ENCODE measurements at regions not wholly inside any gene's neighbourhood (a gene's known extent, or its start where the extent isn't known, plus 50 kb on each side); places are given as distances from the start of the nearest gene placed in this dataset.

DNA sequence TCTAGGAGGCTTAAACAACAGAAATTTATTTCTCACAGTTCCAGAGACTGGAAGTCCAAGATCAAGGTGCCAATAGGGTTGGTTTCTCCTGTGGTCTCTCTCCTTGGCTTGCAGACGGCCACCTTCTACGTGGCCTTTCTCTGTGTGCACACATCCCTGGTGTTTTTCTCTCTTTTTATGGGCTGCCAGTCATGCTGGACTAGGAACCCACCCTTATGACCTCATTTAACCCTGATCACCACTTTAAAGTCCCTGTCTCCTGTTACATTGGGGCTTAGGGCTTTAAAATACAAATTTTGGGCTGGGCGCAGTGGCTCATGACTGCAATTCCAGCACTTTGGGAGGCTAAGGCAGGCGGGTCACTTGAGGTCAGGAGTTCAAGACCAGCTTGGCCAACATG lies 157.1 kb downstream of the TLE1 start:
- no peak for DNase-seq

DNA sequence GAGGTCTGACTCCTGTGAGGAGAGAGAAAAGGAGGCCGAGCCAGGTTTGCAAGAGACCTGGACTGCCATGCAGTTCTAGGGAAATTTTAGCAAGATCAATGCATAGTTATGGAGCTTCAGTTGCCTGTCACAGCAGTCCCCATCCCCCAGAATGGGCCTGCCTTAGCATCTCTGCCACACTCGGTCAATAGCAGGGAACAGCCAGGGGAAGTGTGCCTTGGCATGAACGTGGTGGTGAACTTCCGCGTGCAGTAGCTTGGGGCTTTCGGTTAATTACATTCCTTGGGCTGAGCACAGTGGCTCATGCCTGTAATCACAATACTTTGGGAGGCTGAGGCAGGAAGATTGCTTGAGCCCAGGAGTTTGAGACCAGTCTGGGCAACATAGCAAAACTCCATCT lies 157.8 kb downstream of the TLE1 start:
- DNase-seq, result no peak

DNA sequence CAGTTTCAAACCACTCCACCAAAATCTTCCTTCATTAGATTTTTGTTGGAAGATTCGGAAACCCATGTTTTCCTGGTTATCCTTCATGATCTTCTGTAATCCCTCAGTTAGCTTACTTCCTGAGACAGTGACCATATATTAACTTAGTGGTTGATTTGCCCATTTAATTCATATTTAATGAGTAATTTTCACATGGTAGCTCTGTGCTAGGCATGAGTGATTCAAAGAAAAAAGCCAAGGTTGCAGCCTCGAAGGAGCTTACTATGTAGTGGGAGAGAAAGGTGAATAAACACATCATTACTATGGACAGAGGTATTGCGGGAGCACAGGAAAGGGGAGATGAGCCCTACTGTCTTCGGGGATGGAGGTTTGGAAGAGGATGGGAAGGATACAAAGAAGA lies 158.5 kb downstream of the TLE1 start:
- no peak for DNase-seq

DNA sequence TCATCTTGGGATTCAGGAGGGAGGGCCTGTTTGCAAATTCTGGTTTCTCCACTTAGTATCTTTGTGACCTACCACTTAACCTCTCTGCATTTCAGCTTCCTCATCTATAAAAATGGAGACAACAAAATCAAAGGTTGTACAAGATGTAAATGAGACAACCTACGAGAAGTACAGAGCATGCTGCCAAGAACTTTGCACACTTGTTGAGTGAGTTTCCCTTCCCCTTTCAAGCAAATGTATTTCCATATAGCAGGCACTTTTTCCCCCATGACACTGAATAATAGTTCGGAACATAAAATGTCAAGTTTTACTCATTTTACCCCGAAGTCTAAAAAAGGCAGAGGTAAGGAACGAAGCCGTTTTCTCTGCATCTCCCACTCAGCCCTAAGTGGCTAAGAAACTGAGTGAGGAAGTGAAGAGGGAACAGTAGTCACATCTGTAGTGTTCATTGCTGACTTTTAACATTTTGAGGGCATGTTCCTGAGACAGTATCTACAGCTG lies 159.0 kb downstream of the TLE1 start:
- no peak for DNase-seq

DNA sequence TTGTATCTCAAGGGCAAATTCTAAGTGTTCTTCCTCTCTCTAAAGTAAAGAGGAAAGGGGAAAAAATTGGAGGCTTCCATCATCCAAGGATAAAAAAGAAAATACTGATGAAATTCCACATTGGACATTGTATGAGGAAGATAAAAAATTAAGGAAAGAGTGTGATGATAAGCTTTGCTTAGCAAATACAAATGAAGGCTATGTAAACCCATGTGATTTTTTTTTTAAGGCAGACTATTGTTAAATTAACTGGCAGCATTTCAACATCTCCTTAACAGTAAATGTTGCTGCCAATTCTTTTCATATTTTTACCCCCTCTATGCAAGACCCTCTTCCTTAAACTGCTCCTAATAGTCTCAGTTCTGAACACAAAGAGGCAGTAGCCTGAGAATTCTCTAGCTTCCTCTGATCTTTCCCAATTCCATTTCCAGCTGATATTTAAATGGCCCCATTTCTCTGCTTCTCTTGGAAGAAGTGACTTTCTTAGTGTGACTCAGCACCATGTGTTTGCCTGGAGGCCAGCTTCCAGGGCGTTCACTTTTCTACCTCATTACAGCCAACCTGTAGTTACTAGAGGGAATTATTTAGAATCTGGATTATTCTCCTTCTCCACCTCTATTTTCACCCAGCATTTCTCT lies 159.7 kb downstream of the TLE1 start:
- peak; percentile 8 for DNase-seq

DNA sequence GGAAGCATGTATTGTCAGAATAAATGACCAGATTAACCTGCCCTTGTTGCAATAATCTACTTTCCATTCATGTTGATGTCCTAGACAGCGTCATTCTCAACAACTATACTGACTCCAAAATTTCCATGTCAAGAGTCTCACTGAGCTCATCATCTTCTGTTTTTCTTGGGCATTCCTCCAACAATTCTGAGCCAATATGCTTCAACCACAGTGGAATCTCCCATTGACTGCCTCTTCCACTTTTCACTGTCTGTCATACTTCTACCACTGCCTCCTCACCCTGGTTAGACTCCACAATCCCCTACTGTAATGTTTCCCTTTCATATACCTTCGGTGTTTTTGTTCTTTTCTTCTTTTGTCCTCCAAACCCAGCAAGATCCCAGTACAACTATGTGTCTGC lies 162.8 kb downstream of the TLE1 start:
- DNase-seq, result peak; percentile 84

DNA sequence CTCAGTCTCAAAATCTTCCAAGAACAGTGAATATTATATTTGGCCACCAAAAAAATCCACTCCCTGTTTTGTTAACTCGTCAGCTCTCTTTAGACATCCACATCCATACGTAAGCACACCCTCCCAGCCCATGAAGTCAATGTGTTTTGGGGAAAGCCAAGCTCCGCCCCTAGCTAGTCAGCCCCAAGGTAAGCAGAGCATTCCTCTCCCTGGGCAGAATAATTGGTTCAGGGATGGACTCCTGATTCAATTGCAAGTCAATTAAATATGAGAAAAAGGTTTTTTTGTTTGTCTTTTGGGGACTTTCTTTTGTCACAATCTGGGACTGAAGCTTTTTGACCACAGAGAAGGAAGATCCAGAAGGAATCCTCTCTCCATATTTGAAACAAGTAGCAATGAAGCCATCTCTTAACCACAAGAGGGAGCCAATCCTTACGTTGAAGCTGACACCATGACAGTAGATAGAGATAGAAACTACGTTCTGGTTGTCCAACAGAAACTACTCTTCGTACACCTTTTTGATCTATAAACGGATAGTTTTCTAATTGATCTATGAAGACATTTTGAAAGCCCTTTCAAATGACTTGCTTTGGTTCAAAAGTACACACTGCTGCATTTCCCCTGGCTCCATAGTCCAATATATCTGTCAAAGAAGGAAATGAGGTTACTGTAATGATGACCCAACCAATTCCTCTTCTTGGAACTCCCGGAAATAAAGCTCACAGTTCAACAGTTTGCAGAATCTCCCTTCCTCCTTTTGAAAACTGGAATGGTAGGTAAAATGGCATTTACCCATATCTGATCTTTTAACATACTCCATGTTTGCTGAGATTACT lies 166.4 kb downstream of the TLE1 start:
- peak; percentile 55 for DNase-seq

DNA sequence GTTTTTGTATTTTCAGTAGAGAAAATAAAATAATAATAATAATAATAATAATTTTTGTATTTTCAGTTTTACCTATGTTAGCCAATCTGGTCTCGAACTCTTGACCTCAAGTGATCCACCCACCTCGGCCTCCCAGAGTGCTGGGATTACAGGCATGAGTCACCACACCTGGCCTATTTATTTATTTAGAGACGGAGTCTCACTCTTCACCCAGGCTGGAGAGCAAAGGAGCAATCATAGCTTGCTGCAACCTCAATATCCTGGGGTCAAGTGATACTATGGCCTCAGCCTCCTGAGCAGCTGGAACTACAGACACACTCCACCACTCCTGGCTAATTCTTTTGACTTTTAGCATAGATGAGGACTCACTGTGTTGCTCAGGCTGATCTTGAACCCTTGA lies 167.5 kb downstream of the TLE1 start:
- DNase-seq, result no peak

DNA sequence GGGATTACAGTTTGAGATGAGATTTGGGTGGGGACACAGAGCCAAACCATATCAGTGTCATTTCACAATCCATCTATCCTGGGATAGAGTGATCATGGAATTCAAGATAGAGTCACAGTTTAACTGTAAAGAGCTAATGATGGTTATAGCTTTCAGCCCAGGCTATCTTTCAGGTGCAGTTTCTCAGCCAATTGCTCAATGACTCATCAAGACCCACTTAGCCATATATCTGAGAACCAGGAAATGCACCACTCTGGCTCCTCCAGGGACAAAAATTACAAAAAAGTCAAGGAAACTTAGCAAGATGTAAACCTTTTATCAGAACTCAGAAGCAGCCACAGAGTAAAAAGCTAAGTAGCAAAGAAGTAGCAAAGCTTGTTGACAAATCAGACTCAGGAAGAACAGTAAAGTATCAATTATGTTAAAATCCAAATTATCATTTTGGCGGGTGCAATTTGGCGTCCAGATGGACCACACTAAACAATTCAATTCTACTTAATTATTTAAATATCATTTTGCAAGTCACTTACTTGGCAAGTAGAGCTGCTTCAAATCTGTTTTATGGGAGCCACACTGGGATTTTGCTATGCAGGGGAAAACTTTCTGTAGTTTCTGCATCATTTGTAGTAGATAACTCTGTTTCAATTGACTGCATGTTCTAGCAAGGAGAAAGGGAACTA lies 169.4 kb downstream of the TLE1 start:
- DNase-seq, result no peak

DNA sequence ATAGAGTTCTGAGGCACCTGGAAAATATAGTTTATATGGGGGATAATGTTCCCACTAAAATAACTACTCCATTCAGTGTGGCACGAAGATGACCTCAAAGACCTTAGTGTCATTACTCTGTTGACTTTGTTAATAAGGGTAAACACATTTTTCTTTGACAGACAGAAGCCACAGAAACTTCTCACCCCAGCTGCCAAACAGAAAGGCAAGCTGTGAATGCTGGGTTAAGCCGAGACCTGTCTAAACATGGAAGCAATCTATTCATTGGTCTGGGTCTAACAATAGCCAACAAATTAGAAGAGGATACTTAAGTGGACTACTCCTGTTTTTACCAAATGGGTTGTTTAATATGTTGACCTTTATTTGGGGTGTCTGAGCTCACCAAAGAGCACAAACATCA lies 171.4 kb downstream of the TLE1 start:
- DNase-seq, result no peak

DNA sequence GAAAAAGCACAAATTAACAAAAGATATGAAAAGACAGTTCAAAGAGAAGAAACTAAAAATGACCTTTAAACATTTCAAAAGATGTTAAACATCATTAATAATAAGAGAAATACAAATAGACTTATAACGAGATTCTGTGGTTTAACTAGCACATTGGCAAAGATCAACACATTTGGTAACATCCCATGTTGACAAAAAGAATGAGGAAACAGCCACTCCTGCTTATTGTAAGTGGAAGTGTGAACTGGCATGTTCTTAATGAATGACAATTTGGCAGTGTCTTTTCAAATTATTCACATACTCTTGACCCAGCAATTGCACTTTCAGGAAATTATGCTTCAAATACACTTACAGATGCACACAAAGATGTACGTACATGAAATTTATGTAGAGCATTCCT lies 176.3 kb downstream of the TLE1 start:
- DNase-seq, result no peak

DNA sequence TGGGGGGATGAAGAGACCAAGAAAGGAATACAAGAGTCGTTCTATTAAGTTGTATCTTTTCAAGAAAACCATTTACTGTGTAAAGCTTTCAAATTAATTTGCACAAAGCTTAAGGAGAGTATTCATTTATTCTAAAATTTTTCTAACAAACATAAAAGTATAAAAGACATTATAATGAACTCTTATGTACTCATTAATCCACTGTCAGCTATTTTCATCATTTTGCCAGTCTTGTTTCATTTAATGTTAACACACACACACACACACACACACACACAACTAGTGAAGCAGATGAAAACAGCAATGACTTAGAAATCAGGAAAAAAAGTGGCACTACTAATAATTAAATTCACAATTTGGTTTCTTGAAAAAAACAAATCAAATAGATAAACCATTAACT lies 176.7 kb downstream of the TLE1 start:
- DNase-seq, result no peak

DNA sequence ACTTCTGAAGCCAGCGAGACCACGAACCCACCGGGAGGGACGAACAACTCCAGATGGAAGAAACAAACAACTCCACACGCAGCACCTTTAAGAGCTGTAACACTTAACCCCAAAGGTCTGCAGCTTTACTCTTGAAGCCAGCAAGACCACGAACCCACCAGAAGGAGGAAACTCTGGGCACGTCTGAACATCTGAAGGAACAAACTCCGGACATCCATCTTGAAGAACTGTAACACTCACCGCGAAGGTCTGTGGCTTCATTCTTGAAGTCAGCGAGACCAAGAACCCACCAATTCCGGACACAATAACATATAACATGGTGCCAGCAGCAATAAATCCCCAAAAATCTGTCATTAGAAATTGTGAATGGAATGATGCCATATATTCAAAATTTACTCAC lies 180.9 kb downstream of the TLE1 start:
- DNase-seq, result no peak

DNA sequence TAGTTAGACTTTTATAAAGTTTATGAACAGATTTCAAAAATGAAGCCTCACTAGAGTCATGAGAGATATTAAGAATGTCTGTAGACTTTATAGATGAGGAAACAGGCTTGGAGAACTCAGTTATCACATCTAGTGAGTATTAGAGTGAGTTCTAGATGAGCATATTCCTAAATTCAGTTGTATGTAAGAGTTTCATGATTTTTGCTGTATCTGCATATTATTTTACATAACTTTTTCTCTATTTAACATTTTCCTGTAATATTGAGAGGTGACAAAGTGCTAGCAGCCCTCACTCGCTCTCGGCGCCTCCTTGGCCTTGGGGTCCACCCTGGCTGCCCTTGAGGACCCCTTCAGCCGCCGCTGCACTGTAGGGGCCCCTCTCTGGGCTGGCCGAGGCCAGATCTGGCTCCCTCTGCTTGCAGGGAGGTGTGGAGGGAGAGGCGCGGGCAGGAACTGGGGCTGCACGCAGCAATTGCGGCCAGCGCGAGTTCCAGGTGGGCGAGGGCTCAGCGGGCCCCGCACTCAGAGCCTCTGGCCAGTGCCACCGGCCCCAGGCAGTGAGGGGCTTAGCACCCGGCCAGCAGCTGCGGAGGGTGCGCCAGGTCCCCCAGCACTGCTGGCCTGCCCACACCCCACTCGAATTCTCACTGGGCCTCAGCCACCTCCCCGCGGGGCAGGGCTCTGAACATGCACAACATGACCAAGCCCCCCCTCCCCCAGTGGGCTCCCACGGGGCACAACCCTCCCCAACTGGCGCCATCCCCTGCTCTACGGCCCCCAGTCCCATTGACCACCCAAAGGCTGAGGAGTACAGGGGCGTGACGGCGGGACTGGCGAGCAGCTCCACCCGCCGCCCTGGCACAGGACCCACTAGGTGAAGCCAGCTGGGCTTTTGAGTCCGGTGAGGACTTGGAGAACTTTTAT lies 182.1 kb downstream of the TLE1 start:
- DNase-seq, result no peak

DNA sequence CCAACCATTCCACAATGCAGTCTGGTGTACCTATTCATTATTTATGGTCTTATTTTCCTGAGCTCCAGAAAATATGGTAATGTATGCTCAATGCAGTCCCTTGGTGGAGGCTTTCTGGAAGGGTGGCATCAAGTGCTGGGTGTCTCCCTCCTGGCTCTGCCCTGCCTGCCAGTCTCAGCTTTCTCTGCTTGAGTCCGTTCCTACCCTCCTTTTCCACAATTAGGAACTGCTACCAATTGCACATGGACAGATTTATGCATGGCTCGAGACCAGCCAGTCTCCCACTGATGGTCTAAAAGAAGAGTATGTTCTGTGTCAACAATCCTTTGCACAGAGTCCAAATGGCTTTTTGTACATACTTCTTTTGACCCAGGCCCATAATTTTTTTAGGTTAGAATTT lies 189.8 kb downstream of the TLE1 start:
- no peak for DNase-seq

DNA sequence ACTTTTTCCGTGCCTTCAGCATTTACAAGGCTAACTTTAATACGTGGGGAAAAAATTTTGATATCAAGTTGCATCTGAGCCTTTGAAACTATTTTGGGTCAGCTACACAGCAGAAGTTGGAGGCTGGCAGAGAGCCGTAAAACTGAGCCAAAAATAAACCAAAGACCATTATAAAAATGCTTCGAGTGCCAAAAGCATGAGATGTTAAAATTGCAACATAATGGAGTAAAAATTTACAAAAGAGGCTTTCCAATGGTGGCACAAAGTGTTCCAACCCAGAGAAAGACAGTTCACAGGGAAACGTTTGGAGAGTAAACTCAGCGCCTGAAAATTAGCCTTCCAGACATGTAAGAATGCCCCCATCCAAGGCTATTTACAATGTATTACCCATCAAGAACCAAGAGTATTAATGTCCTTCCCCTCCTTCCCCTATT lies 190.3 kb downstream of the TLE1 start:
- peak; percentile 72 for DNase-seq

DNA sequence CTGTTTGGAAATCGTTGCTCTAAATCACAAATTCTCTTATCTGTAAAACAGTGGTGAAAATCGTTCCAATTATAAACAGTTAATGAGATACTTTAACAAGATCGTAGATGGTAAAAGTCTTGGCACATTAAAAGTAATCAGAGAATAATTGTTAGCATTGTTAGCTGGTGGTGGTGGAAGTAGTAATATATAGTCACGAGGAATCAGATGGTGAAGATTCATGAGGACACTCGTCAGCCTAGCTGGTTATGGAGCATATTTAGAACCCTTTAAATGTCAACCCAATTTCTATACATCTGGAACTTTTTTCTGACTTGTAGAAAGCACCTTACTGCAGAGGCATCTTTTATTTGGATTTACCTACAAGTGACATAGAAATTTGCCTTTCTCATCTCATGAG lies 190.8 kb downstream of the TLE1 start:
- no peak for DNase-seq

DNA sequence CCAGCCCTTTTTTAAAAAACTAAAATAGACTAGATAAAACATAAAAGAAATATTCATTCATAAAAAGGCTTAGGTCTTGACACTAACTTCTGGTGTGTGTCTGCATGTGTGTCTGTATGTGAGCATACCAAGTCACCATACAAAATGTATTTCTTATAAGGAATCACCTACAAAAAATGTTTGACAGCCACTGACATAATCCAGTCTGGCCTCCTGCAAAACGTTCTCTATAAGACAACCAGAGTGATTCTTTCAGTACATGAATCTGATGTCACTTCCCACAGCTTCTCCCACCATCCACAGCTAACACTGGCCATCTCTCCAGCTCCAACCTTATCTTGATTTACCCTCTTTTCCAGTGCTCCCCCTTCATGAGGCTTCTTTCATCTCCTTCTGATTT lies 192.3 kb downstream of the TLE1 start:
- DNase-seq, result peak; percentile 30

DNA sequence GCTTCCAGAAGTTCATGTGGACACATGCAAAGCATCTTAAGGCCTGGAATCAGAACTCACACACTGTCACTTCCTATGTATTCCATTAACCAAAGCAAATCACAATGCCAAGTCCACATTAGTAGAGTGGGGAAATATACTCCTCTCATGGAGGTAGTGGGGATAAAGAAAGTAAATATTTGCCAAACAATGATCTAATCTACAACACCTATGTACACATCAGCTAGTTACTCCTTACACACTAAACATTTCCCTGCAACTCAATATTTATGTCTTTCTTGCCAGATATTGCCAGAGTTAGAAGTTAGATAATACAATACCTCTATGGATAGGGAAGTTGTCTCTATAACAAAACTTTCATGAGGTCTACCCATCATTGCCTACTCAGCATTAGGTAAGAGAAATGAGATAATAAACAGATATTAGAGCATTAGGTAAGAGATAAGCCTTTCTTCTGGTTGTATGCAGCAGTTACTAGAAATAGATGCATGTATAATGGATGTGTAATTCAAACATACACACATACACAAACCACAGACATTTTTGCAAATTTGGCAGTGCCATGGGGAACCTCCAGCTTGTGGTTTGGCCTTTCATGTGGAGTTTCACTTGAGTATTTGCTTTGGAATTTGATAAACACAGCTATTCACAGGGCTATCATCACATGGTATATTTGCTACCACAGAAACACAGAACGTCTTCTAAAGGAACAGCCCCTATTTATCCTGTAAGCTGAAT lies 196.5 kb downstream of the TLE1 start:
- DNase-seq, result peak; percentile 98

DNA sequence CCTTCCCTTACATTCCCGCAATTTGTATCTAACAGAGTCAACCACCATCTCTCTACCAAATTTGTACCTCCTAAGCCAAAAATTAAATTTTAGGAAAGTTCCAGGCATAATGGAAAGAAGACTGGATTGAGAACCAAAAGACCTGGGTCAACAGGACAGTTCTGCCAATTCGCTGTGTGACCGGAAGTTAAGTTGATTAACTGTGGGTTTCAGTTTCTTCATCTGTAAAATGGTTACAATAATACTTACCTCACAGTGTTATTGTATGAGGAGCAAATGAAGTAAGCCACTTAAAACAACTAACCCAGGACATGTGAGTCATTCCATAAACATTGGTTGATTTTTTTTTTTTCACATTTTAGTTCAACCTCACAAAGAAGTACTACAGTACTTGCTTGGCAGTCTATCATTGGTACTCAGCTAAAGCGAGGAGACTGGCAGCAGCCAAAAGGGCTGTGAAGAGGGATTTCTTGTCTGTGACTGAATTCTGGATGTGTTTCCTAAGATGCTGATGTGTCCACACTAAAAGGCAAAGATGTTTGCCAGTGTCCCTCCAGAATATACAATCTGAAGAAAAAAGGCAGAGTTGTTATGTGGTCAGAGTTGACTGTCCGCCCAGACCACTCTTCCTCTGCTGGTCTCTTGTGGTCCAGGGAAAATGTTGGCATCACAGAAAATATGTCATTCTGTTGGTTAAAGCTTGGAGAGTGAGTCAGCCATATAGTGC lies 198.6 kb downstream of the TLE1 start:
- peak; percentile 84 for DNase-seq

DNA sequence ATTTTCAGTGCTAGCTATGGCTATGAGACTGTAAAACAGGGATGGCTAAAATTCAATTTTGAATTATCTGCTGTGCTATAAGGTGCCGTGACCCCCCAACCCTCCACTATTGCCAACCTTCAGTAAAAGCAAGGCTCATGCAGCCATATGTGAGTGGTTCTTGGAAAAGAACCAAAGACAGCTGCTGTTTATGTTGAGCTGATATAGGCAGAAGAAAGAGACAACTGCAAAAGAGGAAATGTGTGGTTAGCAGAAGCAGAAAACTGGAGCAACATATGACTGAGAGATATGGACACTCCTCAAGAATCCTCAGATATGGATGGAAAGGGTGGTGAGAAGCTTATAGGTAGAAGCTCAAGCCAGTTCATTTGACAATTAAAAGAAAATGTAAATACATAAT lies 200.3 kb downstream of the TLE1 start:
- DNase-seq, result peak; percentile 15

Measured in fibroblast of skin of back (primary cell).